HEK293T (cell line): ENCODE measurements at regions not wholly inside any gene's neighbourhood (a gene's known extent, or its start where the extent isn't known, plus 50 kb on each side); places are given as distances from the start of the nearest gene placed in this dataset.
"Not testable (repeated sequence)": the region's sequence is repeated elsewhere in the genome, so short reads cannot be mapped to it uniquely, and the experiment has no call there.

Source experiments
- CTCF ChIA-PET: fragments of 350-600 bp; formaldehyde crosslinking; extraction: SDS; loops from one replicate; lab custom pipeline; 2021; ENCODE audit warnings: antibody characterized with exemption, inconsistent platforms; lab: Yijun Ruan, JAX
- POLR2A ChIA-PET: fragments of 350-600 bp; formaldehyde crosslinking; extraction: SDS; loops from one replicate; lab custom pipeline; 2020; ENCODE audit warnings: antibody characterized with exemption, inconsistent platforms; lab: Yijun Ruan, JAX
- DNase-seq: peaks from one replicate; pipeline ENCODE4 v3.0.0; 2012; ENCODE audit warnings: mixed read lengths; ENCODE audit errors: extremely low spot score
- ARNT ChIP-seq: fragments of 450-650 bp; IDR thresholded peaks from 2 replicates; pipeline ENCODE4 v1.6.1; 2017; ENCODE audit warnings: mild to moderate bottlenecking
- BHLHE40 ChIP-seq: fragments of 450-650 bp; IDR thresholded peaks from 2 replicates; pipeline ENCODE4 v1.6.1; 2016; ENCODE audit warnings: mild to moderate bottlenecking, moderate library complexity, borderline replicate concordance
- CTBP1 ChIP-seq: fragments of 450-650 bp; IDR thresholded peaks from 2 replicates; pipeline ENCODE4 v1.6.1; 2016; ENCODE audit warnings: borderline replicate concordance
- ELF4 ChIP-seq: fragments of 450-650 bp; IDR thresholded peaks from 2 replicates; pipeline ENCODE4 v1.6.1; 2017; ENCODE audit warnings: antibody characterized with exemption
- FOXA1 ChIP-seq: fragments of 450-650 bp; IDR thresholded peaks from 2 replicates; pipeline ENCODE4 v1.6.1; 2016; ENCODE audit warnings: mild to moderate bottlenecking
- FOXK2 ChIP-seq: fragments of 450-650 bp; IDR thresholded peaks from 2 replicates; pipeline ENCODE4 v1.6.1; 2016; ENCODE audit warnings: mild to moderate bottlenecking
- FOXM1 ChIP-seq: fragments of 450-650 bp; IDR thresholded peaks from 2 replicates; pipeline ENCODE4 v1.6.1; 2017; ENCODE audit warnings: mild to moderate bottlenecking, borderline replicate concordance
- HDGF ChIP-seq: fragments of 450-650 bp; IDR thresholded peaks from 2 replicates; pipeline ENCODE4 v1.6.1; 2017; ENCODE audit warnings: antibody characterized with exemption, borderline replicate concordance
- L3MBTL2 ChIP-seq: fragments of 450-650 bp; conservative IDR thresholded peaks from 2 replicates; pipeline ENCODE4 v1.6.1; 2016; ENCODE audit warnings: mild to moderate bottlenecking
- LEF1 ChIP-seq: fragments of 450-650 bp; IDR thresholded peaks from 2 replicates; pipeline ENCODE4 v1.6.1; 2017; ENCODE audit warnings: mild to moderate bottlenecking, borderline replicate concordance
- NFRKB ChIP-seq: fragments of 450-650 bp; IDR thresholded peaks from 2 replicates; pipeline ENCODE4 v1.6.1; 2016; ENCODE audit warnings: mild to moderate bottlenecking, moderate library complexity
- SP1 ChIP-seq: fragments of 450-650 bp; IDR thresholded peaks from 2 replicates; pipeline ENCODE4 v1.6.1; 2017
- SUZ12 ChIP-seq: fragments of 450-650 bp; IDR thresholded peaks from 2 replicates; pipeline ENCODE4 v1.6.1; 2016; ENCODE audit warnings: mild to moderate bottlenecking
- TARDBP ChIP-seq: fragments of 450-650 bp; IDR thresholded peaks from 2 replicates; pipeline ENCODE4 v1.6.1; 2016
- ZNF384 ChIP-seq: fragments of 450-650 bp; IDR thresholded peaks from 2 replicates; pipeline ENCODE4 v1.6.1; 2016
- TF ChIP-seq, protein P1 (sequence below): fragments of 450-650 bp; IDR thresholded peaks from 2 replicates; pipeline ENCODE4 v1.6.1; 2016

DNA sequence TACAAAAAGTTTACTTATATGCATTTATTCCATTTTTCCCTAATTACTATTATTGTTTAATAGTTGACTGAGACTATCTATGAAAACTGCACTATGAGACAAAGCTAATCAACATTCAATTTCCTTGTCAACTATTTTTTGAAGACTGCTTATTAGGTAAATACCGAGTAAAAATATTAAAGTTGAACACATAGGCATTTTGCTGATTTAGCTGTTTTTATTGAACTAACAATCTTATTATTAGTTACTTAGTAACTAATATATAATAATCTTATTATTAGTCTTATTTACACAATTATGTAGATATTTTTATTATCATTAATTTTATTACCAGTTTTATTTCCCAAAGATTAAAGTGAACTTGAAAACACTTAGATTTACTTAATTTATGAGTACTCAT lies 728.8 kb downstream of the TENT5A start:
- no peak for TF ChIP-seq NFRKB
- no peak for TF ChIP-seq FOXA1
- no peak for TF ChIP-seq HDGF
- no peak for TF ChIP-seq TARDBP
- no peak for TF ChIP-seq ELF4
- no peak for TF ChIP-seq SP1
- no peak for TF ChIP-seq L3MBTL2
- TF ChIP-seq LEF1 = no peak
- TF ChIP-seq CTBP1 = no peak
- no peak for TF ChIP-seq ARNT
- TF ChIP-seq FOXK2 = no peak
- TF ChIP-seq BHLHE40 = no peak
- no peak for TF ChIP-seq FOXM1
- CTCF ChIA-PET = no interaction called here
- POLR2A ChIA-PET = no interaction called here
- DNase-seq = no peak

DNA sequence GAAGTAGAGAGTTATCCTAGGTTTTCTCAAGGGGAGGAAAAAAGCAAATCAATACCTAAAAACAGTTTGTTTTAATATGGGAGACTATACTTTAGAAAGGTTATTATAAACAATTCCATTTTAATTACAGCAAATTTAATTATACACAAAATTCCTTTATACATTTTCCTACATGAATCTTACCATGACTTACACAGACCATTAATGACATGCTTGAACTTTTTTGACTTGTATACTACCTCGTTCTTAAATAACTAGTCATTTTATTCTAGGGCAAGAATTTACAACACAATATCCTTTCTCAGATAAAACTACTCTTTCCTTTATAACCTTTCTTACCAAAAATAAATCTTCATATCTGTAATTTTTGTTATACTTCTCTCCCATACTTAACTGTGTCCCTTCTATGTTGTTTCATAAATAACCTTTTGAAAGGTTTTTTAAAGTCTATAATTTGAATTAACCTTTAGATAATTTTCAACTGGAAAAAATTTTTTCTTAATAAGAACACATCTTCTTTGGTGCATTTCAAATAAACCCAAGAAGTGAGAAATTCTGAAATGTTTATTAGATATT lies 729.4 kb downstream of the TENT5A start:
- TF ChIP-seq L3MBTL2 = no peak
- POLR2A ChIA-PET = no interaction called here
- CTCF ChIA-PET = no interaction called here
- DNase-seq = no peak

DNA sequence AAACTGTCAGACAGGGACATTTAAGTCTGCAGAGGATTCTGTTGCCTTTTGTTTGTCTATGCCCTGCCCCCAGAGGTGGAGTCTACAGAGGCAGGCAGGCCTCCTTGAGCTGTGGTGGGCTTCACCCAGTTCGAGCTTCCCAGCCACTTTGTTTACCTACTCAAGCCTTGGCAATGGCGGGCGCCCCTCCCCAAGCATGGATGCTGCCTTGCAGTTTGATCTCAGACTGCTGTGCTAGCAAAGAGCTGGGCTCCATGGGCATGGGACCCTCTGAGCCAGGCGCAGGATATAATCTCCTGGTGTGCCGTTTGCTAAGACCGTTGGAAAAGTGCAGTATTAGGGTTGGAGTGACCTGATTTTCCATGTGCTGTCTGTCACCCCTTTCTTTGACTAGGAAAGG lies 734.9 kb downstream of the TENT5A start:
- DNase-seq, CTCF ChIA-PET, POLR2A ChIA-PET: not testable (repeated sequence)

DNA sequence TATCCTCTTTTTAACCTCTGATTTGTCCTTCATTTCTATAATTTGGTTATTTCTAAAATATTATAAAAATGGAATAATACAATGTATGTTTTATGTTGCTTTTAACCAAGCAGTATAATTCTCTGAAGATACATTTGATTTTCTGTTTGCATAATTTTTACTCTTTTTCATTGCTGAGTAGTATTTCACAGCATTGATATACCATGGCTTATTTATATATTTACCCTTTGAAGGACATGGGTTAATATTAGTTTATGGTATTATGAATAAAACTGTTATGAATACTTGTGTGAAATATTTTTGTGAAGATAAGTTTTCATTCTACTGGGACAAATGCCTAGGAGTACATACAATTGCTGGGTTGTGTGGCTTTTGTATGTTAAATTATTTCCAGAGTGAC lies 748.6 kb downstream of the TENT5A start:
- ChIA-PET CTCF (no interaction called here), POLR2A (no interaction called here)
- DNase-seq = no peak
- TF ChIP-seq ZNF384 (no peak), FOXA1 (no peak), HDGF (no peak), SUZ12 (no peak), ARNT (no peak), ELF4 (no peak), NFRKB (no peak), FOXM1 (no peak), LEF1 (no peak), FOXK2 (no peak), L3MBTL2 (no peak), TARDBP (no peak), CTBP1 (no peak), SP1 (no peak), BHLHE40 (no peak)
- TF ChIP-seq, protein P1, sequence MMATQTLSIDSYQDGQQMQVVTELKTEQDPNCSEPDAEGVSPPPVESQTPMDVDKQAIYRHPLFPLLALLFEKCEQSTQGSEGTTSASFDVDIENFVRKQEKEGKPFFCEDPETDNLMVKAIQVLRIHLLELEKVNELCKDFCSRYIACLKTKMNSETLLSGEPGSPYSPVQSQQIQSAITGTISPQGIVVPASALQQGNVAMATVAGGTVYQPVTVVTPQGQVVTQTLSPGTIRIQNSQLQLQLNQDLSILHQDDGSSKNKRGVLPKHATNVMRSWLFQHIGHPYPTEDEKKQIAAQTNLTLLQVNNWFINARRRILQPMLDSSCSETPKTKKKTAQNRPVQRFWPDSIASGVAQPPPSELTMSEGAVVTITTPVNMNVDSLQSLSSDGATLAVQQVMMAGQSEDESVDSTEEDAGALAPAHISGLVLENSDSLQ = no peak

DNA sequence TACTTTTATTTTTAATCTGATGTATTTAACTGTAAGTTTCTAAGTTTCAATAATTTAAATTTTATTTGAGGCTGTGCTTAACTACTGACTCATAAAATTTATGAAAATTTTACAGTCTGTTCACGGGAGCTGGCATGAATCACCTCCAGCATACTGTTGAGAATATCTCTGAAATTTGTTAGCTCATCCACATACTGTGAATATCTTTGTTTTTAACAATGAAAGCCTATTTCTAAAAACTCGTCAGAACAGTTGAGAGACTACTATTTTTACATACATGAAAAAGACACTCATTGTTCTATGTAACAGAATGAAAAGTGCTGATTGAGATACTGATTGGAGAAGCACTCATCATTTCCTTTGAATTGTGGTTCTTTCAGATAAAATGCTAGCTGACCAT lies 749.3 kb downstream of the TENT5A start:
- TF ChIP-seq, protein P1 = no peak
- DNase-seq = no peak
- ChIA-PET POLR2A (no interaction called here), CTCF (no interaction called here)

DNA sequence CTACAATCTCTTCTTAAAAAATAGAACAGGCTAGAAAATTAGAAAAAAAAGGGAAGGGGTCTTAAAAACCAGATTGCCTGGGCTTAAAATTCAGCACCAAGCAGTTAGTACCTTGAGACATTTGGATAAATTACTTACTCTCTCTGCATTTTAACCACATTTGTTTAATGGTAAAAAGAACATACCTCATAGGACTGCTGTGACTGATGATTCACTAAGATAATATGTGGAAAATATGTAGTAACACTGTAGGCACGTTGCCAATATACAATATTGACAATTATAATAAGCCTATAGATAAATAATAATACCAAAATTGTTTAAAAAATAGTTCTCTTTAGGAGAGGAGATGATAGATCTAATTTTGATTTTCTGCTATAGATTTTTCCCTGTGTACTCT lies 750.4 kb downstream of the TENT5A start:
- TF ChIP-seq SP1 = no peak
- no peak for TF ChIP-seq FOXK2
- no peak for TF ChIP-seq HDGF
- no peak for DNase-seq
- ChIA-PET POLR2A (no interaction called here), CTCF (no interaction called here)

DNA sequence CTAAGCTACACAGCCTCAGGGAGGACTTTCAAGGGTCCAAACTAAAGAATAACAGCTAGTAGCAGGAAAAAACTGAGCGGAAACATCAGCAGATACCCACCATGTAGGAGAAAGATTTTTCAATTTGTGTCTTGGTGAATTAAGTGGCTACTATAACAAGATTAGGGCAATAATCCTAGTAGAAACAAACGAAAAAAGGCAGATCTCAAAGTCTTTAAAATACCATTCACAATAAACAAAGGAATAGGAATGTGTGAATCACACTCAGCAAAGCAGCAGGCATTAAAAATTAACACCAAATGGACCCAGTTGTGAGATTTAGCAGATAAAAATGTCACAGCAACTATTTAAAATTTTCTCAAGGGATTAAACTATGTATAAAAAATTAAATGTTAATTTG lies 761.2 kb downstream of the TENT5A start:
- CTCF ChIA-PET = no interaction called here
- no peak for DNase-seq
- no peak for TF ChIP-seq ARNT
- TF ChIP-seq FOXA1 = no peak
- TF ChIP-seq, protein P1 = no peak
- no peak for TF ChIP-seq FOXK2
- no peak for TF ChIP-seq SUZ12
- no peak for TF ChIP-seq CTBP1
- TF ChIP-seq HDGF = no peak
- no peak for TF ChIP-seq SP1
- TF ChIP-seq NFRKB = no peak
- TF ChIP-seq BHLHE40 = no peak
- TF ChIP-seq ELF4 = no peak
- no peak for TF ChIP-seq L3MBTL2
- no peak for TF ChIP-seq ZNF384
- POLR2A ChIA-PET = no interaction called here

DNA sequence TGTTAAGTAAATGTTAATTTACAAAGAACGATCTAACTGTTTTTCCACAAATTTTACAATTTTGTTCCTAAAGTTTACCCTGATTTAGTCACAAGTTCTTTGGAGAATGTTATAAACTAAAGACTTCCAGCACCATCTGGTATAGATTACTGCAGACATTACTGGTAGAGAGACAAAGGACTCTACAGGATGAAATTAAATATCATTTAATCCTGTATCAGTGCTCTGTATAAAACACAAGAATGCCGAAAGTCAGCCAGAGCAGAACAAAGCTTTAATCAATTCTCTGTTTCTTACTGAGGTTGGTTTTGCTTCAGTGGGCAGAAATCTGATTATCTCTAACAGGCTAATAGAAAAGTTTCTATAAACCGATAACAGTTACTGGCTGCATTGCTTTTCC lies 763.6 kb downstream of the TENT5A start:
- ChIA-PET CTCF (no interaction called here), POLR2A (no interaction called here)
- DNase-seq = no peak
- no peak for TF ChIP-seq LEF1
- TF ChIP-seq L3MBTL2 = no peak
- TF ChIP-seq CTBP1 = no peak
- no peak for TF ChIP-seq TARDBP
- no peak for TF ChIP-seq ZNF384
- TF ChIP-seq SP1 = no peak
- no peak for TF ChIP-seq NFRKB
- TF ChIP-seq ELF4 = no peak
- TF ChIP-seq ARNT = no peak
- TF ChIP-seq SUZ12 = no peak
